OCI-LY3 (cell line): ENCODE measurements at regions not wholly inside any gene's neighbourhood (a gene's known extent, or its start where the extent isn't known, plus 50 kb on each side); places are given as distances from the start of the nearest gene placed in this dataset.

Experiments used
- CTCF ChIP-seq: fragments of 200-600, 300-600 bp; sonication (generic); IDR thresholded peaks from 2 replicates; pipeline ENCODE4 v1.5.1; 2014; ENCODE audit warnings: antibody characterized with exemption, low read length, low read depth
- EZH2phosphoT487 ChIP-seq: fragments of 200-600 bp; shearing (Covaris generic); IDR thresholded peaks from 2 replicates; pipeline ENCODE4 v1.6.1; 2018; ENCODE audit warnings: antibody characterized with exemption, mixed run types, low read depth

DNA sequence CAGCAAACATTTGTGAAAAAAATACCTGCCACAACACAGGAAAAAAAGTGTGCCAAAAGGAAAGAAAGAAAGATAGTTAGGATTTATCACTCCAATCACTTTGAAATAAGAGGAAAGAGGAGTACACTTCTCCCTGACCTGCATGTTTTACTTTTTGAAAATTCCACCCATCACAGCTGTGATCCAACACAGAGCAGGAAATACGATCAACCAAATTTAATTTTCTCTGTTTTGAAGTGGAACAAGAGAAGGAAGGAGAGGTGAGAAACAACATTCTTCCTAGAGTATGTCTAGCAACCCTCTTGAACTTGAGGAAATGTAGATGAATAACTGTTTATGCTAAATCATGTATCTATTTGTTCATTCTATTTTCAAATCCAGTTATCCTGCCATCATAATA is 284.7 kb upstream of the SYT1 start:
- TF ChIP-seq CTCF (no peak), EZH2phosphoT487 (no peak)
